K562 (cell line): ENCODE measurements at regions not wholly inside any gene's neighbourhood (a gene's known extent, or its start where the extent isn't known, plus 50 kb on each side); places are given as distances from the start of the nearest gene placed in this dataset.

ENCODE experiments used
- ATAC-seq: fragments of 200-7000 bp; cut with Tn5 transposase; 3 replicates; pipeline ENCODE4 v1.9.1; 2020; ENCODE audit warnings: moderate library complexity
- BruUV-seq: library from RNA; stranded (reverse); fragments of 400-500 nt; replicated peaks from 2 replicates; lab custom pipeline; 2021; lab: Mats Ljungman, UMichigan
- CTCF ChIA-PET: fragments of 300-600 bp; formaldehyde crosslinking; extraction: SDS; loops from one replicate; lab custom pipeline; 2021; ENCODE audit warnings: low intra/inter-chr PET ratio; lab: Yijun Ruan, JAX
- POLR2A ChIA-PET: fragments of 300-600, 350-650 bp; sonication (Branson Sonifier 250); formaldehyde crosslinking; extraction: SDS; loops from one replicate; lab custom pipeline; 2021; ENCODE audit warnings: antibody characterized with exemption, inconsistent platforms; lab: Yijun Ruan, JAX
- DNase-seq, 4 experiments: peaks; one replicate each; pipeline versions ENCODE4 v3.0.0 to v3.0.0-alpha.2; 2011 to 2018; ENCODE audit warnings: low spot score in 3 of 4, mixed read lengths in 3 of 4; ENCODE audit errors: extremely low read depth in 1 of 4
- FAIRE-seq: peaks from 2 replicates; lab custom pipeline; 2011; peaks lifted over from hg19 to GRCh38; lab: Jason Lieb, UNC
- H2AFZ ChIP-seq: 2 replicates; pipeline ENCODE4 v1.6.0; 2011; ENCODE audit warnings: low read depth, low read length, control low read depth, inconsistent platforms
- H3K27ac ChIP-seq: fragments of 200-600 bp; 3 replicates; pipeline ENCODE4 v1.8.0; 2011; ENCODE audit warnings: low read depth, mild to moderate bottlenecking, control low read depth, inconsistent platforms, low read length, moderate library complexity, mixed read lengths; ENCODE audit errors: extremely low read depth
- H3K27me3 ChIP-seq, 2 experiments: fragments of 300-600 bp in 1 of 2; 2 replicates in 1 of 2; 3 replicates in 1 of 2; pipeline versions ENCODE4 v1.6.0 to v1.8.0; 2011; ENCODE audit warnings: inconsistent platforms in 2 of 2, low read length in 2 of 2, mild to moderate bottlenecking in 1 of 2, mixed read lengths in 1 of 2, moderate library complexity in 1 of 2; ENCODE audit not compliant: control insufficient read depth in 2 of 2, insufficient read depth in 2 of 2
- H3K36me3 ChIP-seq: fragments of 300-600 bp; 3 replicates; pipeline ENCODE4 v1.8.0; 2011; ENCODE audit warnings: mild to moderate bottlenecking, low read length, inconsistent platforms; ENCODE audit not compliant: control insufficient read depth, insufficient read depth
- H3K4me1 ChIP-seq, 2 experiments: fragments of 200-600 bp in 1 of 2; replicated peaks in 1 of 2; 2 replicates in 1 of 2; 3 replicates in 1 of 2; pipeline versions ENCODE4 v1.5.1 to v1.8.0; 2011; ENCODE audit warnings: inconsistent platforms in 2 of 2, low read length in 2 of 2, mild to moderate bottlenecking in 1 of 2, mixed read lengths in 1 of 2, moderate library complexity in 1 of 2; ENCODE audit not compliant: control insufficient read depth in 2 of 2, insufficient read depth in 2 of 2
- H3K4me2 ChIP-seq: 2 replicates; pipeline ENCODE4 v1.6.1; 2011; ENCODE audit warnings: low read length, control low read depth, inconsistent platforms, mixed read lengths; ENCODE audit not compliant: insufficient read depth
- H3K4me3 ChIP-seq: fragments of 200-600 bp; sonication (generic), shearing (Covaris generic); 2 replicates; pipeline ENCODE4 v1.5.1; 2016; ENCODE audit warnings: control low read depth, inconsistent platforms
- H3K79me2 ChIP-seq: fragments of 200-600 bp; 3 replicates; pipeline ENCODE4 v1.8.0; 2011; ENCODE audit warnings: low read length, inconsistent platforms; ENCODE audit not compliant: control insufficient read depth, insufficient read depth
- H3K9ac ChIP-seq, 2 experiments: 2 replicates each; pipeline versions ENCODE4 v1.6.0 to v1.6.1; 2011; ENCODE audit warnings: low read depth in 2 of 2, low read length in 2 of 2, control low read depth in 1 of 2, inconsistent platforms in 1 of 2, mild to moderate bottlenecking in 1 of 2, mixed read lengths in 1 of 2; ENCODE audit not compliant: insufficient read depth in 1 of 2
- H3K9me1 ChIP-seq: one replicate; pipeline ENCODE4 v1.6.0; 2011; ENCODE audit warnings: inconsistent platforms, mild to moderate bottlenecking, low read length, moderate library complexity; ENCODE audit not compliant: control insufficient read depth, insufficient read depth
- H3K9me3 ChIP-seq: replicated peaks from 2 replicates; pipeline ENCODE4 v1.5.1; 2011; ENCODE audit warnings: low read depth, low read length, inconsistent platforms; ENCODE audit not compliant: control insufficient read depth, insufficient read depth
- H4K20me1 ChIP-seq: replicated peaks from 2 replicates; pipeline ENCODE4 v1.6.1; 2011; ENCODE audit warnings: low read length, inconsistent platforms, mixed read lengths; ENCODE audit not compliant: control insufficient read depth, insufficient read depth
- NCOA6 ChIP-seq: fragments of 450-650 bp; IDR thresholded peaks from 2 replicates; pipeline ENCODE4 v1.6.1; 2017; ENCODE audit warnings: mild to moderate bottlenecking
- NR2C2 ChIP-seq, 2 experiments: fragments of 200-800 bp in 1 of 2; sonication (Bioruptor generic) in 1 of 2; sonication (generic) in 1 of 2; formaldehyde crosslinking in 1 of 2; IDR thresholded peaks; 2 replicates each; pipeline versions ENCODE4 v1.6.1 to v1.8.0; 2016 to 2022; ENCODE audit warnings: mild to moderate bottlenecking in 1 of 2, missing compliant biosample characterization in 1 of 2, missing genetic modification characterization in 1 of 2, missing genetic modification reagents in 1 of 2
- PHF21A ChIP-seq: fragments of 450-650 bp; IDR thresholded peaks from 2 replicates; pipeline ENCODE4 v1.6.1; 2017; ENCODE audit warnings: low read depth, borderline replicate concordance
- RHOXF2B ChIP-seq: fragments of 250-450 bp; sonication (Bioruptor Pico); conservative IDR thresholded peaks from 2 replicates; pipeline ENCODE4 v1.5.1; 2021
- SMARCA4 ChIP-seq: fragments of 450-650 bp; IDR thresholded peaks from 2 replicates; pipeline ENCODE4 v1.6.1; 2016
- ZBTB1 ChIP-seq: sonication (generic); formaldehyde crosslinking; IDR thresholded peaks from 2 replicates; pipeline ENCODE4 v1.8.1; 2023; ENCODE audit warnings: missing genetic modification reagents, low read depth, mild to moderate bottlenecking, borderline replicate concordance
- ZNF232 ChIP-seq: sonication (generic); formaldehyde crosslinking; IDR thresholded peaks from 2 replicates; pipeline ENCODE4 v1.8.0; 2022; ENCODE audit warnings: mild to moderate bottlenecking, missing genetic modification reagents
- ZNF408 ChIP-seq: fragments of 250-450 bp; sonication (Bioruptor Pico); IDR thresholded peaks from 2 replicates; pipeline ENCODE4 v1.4.0; 2020; ENCODE audit warnings: low read depth, mild to moderate bottlenecking, moderate library complexity
- WGBS: fragments of 100-300 bp; shearing (Covaris generic); methylation state at CpG from one replicate; pipeline ENCODE4 v1.1.6; 2016; ENCODE audit warnings: low coverage, mixed read lengths; ENCODE audit not compliant: insufficient coverage; ENCODE audit errors: missing lambda C conversion rate; 5-methylcytosine and 5-hydroxymethylcytosine counted together
- in situ Hi-C: fragments of 300-500 bp; cut with MboI; formaldehyde crosslinking; loops from 4 replicates; pipeline ENCODE4 v1.15.0; 2018; ENCODE audit warnings: inconsistent platforms, mixed read lengths
- intact Hi-C: fragments of 100-400 bp; cut with micrococcal nuclease; formaldehyde crosslinking; loops from 2 replicates; pipeline ENCODE4 v1.14.2; 2022
- TF ChIP-seq, protein P1 (sequence below): fragments of 250-450 bp; sonication (Bioruptor Pico); IDR thresholded peaks from 2 replicates; pipeline ENCODE4 v1.8.0; 2021; ENCODE audit warnings: moderate library complexity, mild to moderate bottlenecking, inconsistent platforms

DNA sequence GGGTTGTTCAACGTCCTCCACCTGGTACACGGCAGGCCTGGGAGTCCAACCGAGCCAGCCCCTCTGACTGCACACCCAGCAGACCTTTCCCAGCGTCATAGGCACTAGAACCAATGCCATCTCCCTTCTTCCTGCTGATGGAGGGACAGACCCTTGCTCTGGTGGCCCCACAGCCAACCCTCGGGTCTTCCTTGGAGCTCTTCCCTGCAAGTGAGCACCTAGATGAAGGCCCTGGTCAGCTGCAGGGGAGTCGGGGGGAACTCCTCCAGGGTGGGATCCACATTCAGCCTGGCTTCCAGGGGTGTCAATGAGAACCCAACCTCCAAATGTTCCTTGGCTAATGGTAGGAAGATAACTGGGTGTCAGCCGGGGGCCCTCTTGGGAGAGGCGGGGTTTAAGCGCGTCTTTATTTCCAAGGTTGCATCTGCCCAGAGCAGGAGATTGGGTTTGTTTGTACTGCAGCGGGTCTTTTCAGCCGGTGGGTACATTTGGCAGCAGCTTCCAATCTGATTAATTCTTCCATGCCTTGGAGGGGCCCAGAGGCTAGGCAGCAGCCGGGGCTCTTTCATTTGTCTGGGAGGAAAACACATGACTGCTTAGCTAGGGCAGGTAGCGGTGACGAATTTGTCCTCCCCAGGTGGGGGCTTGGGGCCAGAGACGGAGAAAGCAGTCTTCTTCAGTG, 56.0 kb upstream of the SHISAL1 start:
- ATAC-seq (no peak), FAIRE-seq (no peak), DNase-seq (no peak)
- Histone ChIP-seq H3K9ac (no peak overlapping the region), H4K20me1 (no peaks in the 10 kb centered on the region), H3K4me2 (no peak overlapping the region), H2AFZ (no peak overlapping the region), H3K36me3 (no peaks in the 10 kb centered on the region), H3K27me3 (peaks cover 0 to 24% of the 10 kb centered on the region in 2 experiments; a peak in 1 of 5 replicates), H3K79me2 (no peaks in the 10 kb centered on the region), H3K27ac (no peak overlapping the region), H3K9me1 (no peaks in the 10 kb centered on the region), H3K4me3 (no peak overlapping the region), H3K9me3 (no peaks in the 10 kb centered on the region), H3K4me1 (no peaks in the 10 kb centered on the region)
- ChIA-PET POLR2A (no interaction called here), CTCF (no interaction called here)
- in situ Hi-C loops (no loop called here), intact Hi-C loops (no loop called here)
- no peak for TF ChIP-seq NCOA6
- TF ChIP-seq ZNF232 (CRISPR knock-in tag): no peak
- no peak for TF ChIP-seq PHF21A
- TF ChIP-seq, protein P1, sequence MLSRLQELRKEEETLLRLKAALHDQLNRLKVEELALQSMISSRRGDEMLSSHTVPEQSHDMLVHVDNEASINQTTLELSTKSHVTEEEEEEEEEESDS: no peak
- no peak for TF ChIP-seq RHOXF2B (CRISPR knock-in tag)
- TF ChIP-seq NR2C2 (CRISPR knock-in tag; IDR thresholded peaks at IDR 0.05): no peak
- no peak for TF ChIP-seq NR2C2 (tag; IDR thresholded peaks at IDR 0.05)
- no peak for TF ChIP-seq ZBTB1 (CRISPR knock-in tag)
- TF ChIP-seq SMARCA4: no peak
- TF ChIP-seq ZNF408: no peak
- 6% methylated on average over 11 of the region's 16 CpGs for WGBS
- BruUV-seq: no TSS peak
